WERI-Rb-1 (cell line): ENCODE measurements at regions not wholly inside any gene's neighbourhood (a gene's known extent, or its start where the extent isn't known, plus 50 kb on each side); places are given as distances from the start of the nearest gene placed in this dataset.

Source experiments
- DNase-seq: peaks from one replicate; pipeline ENCODE4 v3.0.0-alpha.2; 2020
- H3K27ac ChIP-seq: fragments of 250-450 bp; sonication (Bioruptor Pico); 2 replicates; pipeline ENCODE4 v1.5.1; 2020; ENCODE audit warnings: mild to moderate bottlenecking, moderate library complexity
- H3K27me3 ChIP-seq: fragments of 250-450 bp; sonication (Bioruptor Pico); 2 replicates; pipeline ENCODE4 v1.5.1; 2021; ENCODE audit warnings: mild to moderate bottlenecking, low read depth, moderate library complexity; ENCODE audit not compliant: insufficient read depth, severe bottlenecking
- H3K36me3 ChIP-seq: fragments of 250-450 bp; sonication (Bioruptor Pico); 2 replicates; pipeline ENCODE4 v1.5.1; 2020; ENCODE audit warnings: mild to moderate bottlenecking, moderate library complexity
- H3K4me3 ChIP-seq: 2 replicates; pipeline ENCODE4 v1.5.1; 2011; ENCODE audit warnings: low read depth, mild to moderate bottlenecking, control low read depth, low read length
- H3K9me3 ChIP-seq: fragments of 250-450 bp; sonication (Bioruptor Pico); 2 replicates; pipeline ENCODE4 v1.5.1; 2021; ENCODE audit warnings: mild to moderate bottlenecking, moderate library complexity; ENCODE audit not compliant: severe bottlenecking
- CTCF ChIP-seq: IDR thresholded peaks from 2 replicates; pipeline ENCODE4 v1.5.1; 2011; ENCODE audit warnings: low read depth, mild to moderate bottlenecking, control low read depth, inconsistent platforms, low read length

- H3K4me3 ChIP-seq = no peak overlapping the region
- H3K36me3 ChIP-seq = no peaks in the 10 kb centered on the region
- H3K27me3 ChIP-seq = no peaks in the 10 kb centered on the region
- DNase-seq = no peak
- no peak overlapping the region for H3K27ac ChIP-seq
- TF ChIP-seq CTCF = no peak
- H3K9me3 ChIP-seq = peaks cover 9% of the 10 kb centered on the region
These were observed 296.8 kb upstream of the ANKH start for GRCh38 chr5:15168358-15168757.

GRCh38 chr5:15160091-15160490 lies 288.5 kb upstream of the ANKH start:
- no peak overlapping the region for H3K27ac ChIP-seq
- no peaks in the 10 kb centered on the region for H3K27me3 ChIP-seq
- H3K36me3 ChIP-seq = no peaks in the 10 kb centered on the region
- H3K9me3 ChIP-seq = peaks cover 7% of the 10 kb centered on the region
- no peak for DNase-seq
- no peak for TF ChIP-seq CTCF
- H3K4me3 ChIP-seq = no peak overlapping the region

DNA sequence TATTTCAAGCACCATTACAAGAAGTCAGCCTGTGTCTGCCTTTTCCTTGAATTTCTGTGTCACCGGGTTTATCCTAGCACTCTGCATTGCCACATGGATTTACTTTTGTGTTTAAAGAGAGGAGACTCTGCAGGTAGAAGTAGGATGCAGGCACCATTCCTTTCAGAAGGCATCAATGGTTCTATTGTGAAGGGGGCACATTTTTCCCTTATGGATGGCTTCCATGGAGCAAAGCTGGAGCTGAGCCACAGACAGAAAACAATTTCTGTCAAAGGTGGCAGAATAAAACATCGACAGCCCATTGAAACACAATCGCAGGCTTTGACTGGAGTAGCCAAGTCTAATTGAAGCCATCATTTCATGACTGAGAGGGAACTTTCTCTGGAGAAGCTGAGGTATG lies 288.0 kb upstream of the ANKH start:
- no peak overlapping the region for H3K27ac ChIP-seq
- H3K9me3 ChIP-seq = peaks cover 7% of the 10 kb centered on the region
- H3K4me3 ChIP-seq = no peak overlapping the region
- H3K36me3 ChIP-seq = no peaks in the 10 kb centered on the region
- no peak for TF ChIP-seq CTCF
- H3K27me3 ChIP-seq = no peaks in the 10 kb centered on the region
- DNase-seq = no peak

- H3K27me3 ChIP-seq = no peaks in the 10 kb centered on the region
- no peaks in the 10 kb centered on the region for H3K36me3 ChIP-seq
- H3K4me3 ChIP-seq = no peak overlapping the region
- TF ChIP-seq CTCF = no peak
- DNase-seq = no peak
- no peak overlapping the region for H3K27ac ChIP-seq
- no peaks in the 10 kb centered on the region for H3K9me3 ChIP-seq
These were observed 270.9 kb upstream of the ANKH start for GRCh38 chr5:15142458-15142857.

- Histone ChIP-seq H3K9me3 (no peaks in the 10 kb centered on the region), H3K4me3 (no peak overlapping the region), H3K27me3 (no peaks in the 10 kb centered on the region), H3K27ac (no peak overlapping the region), H3K36me3 (no peaks in the 10 kb centered on the region)
- no peak for TF ChIP-seq CTCF
- DNase-seq = no peak
These were observed 265.8 kb upstream of the ANKH start for GRCh38 chr5:15137414-15137813.

DNA sequence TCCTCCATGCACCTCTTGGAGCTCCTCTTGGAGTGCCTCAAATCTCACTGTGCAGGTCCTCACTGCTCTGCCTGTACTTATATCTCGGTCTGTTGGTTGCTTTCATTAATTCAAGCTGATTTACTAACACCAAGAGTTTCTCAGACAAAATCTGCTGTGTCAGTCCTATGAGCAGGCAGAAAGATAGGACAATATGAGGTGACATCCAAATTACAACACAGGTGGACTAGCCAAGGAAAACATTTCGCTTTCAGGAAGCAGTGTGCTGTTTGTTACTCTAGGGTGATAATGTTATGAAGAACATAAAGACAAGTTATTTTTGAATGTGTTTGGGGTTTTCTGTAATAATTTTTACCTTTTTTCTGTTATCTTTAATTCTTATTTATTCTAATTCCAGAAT lies 264.1 kb upstream of the ANKH start:
- no peak for TF ChIP-seq CTCF
- Histone ChIP-seq H3K27me3 (no peaks in the 10 kb centered on the region), H3K27ac (no peak overlapping the region), H3K36me3 (no peaks in the 10 kb centered on the region), H3K4me3 (no peak overlapping the region), H3K9me3 (no peaks in the 10 kb centered on the region)
- DNase-seq = no peak
